ENCODE measurements at regions not wholly inside any gene's neighbourhood (a gene's known extent, or its start where the extent isn't known, plus 50 kb on each side); places are given as distances from the start of the nearest gene placed in this dataset.
"Not testable (repeated sequence)": the region's sequence is repeated elsewhere in the genome, so short reads cannot be mapped to it uniquely, and the experiment has no call there.

DNA sequence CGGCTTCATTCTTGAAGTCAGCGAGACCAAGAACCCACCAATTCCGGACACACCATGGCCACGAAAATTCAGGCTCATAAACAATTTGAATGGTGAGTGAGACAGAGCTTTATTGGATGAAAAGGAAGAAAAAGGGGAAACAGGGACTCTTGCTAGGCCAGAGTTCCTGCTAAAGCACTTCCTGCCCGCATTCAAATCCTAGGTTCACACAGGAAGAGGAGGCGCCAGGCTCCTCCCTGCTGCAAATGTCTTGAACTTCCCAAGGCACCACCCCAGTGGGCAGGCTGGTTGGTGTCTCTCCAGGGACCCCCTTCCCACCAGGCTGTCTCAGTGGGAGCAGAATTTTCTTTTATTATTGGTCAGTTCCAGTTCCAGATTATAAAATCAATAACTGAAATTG, 121.2 kb downstream of the FSCB start:
- no peak for DNase-seq (ENCODE audit: low spot score)

DNA sequence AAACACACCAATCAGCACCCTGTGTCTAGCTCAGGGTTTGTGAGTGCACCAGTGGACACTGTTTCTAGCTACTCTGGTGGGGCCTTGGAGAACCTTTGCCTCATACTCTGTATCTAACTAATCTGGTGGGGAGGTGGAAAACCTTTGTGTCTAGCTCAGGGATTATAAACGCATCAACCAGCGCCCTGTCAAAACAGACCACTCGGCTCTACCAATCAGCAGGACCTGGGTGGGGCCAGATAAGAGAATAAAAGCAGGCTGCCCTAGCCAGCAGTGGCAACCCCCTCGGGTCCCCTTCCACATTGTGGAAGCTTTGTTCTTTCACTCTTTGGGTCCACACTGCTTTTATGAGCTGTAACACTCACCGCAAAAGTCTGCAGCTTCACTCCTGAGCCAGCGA, 121.8 kb downstream of the FSCB start:
- not testable (repeated sequence) for DNase-seq (ENCODE audit: low spot score)

DNA sequence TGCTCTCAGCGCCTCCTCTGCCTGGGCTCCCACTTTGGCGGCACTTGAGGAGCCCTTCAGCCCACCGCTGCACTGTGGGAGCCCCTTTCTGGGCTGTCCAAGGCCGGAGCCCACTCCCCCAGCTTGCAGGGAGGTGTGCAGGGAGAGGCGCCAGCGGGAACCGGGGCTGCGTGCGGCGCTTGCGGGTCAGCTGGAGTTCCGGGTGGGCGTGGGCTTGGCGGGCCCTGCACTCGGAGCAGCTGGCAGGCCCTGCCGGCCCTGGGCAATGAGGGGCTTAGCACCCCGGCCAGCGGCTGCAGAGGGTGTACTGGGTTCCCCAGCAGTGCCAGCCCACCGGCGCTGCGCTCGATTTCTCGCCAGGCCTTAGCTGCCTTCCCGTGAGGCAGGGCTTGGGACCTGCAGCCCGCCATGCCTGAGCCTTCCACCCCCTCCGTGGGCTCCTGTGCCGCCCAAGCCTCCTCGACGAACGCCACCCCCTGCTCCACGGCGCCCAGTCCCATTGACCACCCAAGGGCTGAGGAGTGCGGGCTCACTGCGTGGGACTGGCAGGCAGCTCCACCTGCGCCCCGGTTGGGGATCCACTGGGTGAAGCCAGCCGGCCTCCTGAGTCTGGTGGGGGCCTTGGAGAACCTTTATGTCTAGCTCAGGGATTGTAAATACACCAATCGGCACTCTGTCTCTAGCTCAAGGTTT, 122.3 kb downstream of the FSCB start:
- not testable (repeated sequence) for DNase-seq (ENCODE audit: low spot score)

DNA sequence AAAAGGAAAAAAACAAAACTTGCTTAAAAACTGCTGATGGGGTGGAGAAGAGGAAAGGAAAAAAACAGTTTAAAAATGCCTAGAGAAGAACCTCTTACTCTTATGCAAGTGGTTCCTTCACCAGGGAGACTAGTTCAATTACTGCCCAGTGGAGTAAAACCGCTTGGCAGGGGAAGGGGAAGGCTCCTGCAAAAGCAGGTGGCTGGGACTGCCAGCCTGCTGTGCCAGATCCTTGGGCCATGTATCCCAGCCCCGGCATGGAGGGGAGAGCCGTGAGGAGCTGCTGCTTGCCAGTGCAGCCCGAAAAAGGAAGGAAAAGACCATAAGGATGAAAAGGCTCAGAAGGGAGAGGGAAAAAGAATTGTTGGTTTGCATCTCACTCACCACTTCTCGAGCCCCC, 123.0 kb downstream of the FSCB start:
- DNase-seq (ENCODE audit: low spot score) = no peak

DNA sequence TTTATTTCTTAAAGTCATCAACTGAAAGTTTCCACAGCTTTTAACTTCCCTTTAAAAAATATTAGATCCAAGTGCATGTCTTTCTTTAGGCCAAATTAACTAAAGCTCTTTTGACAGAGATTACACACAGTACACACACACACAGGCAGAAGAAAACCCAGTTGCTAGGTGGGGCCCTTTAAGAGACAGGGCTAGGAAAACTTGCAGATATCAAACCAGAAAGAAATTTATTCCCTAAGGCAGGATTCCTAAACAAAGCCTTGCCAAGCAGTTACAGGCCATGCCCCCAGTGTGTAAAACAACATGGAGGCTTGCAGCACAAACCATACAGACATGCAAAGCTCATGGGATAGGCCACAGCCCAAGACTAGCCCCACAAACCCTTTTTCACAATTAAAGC, 123.4 kb downstream of the FSCB start:
- no peak for DNase-seq (ENCODE audit: low spot score)

DNA sequence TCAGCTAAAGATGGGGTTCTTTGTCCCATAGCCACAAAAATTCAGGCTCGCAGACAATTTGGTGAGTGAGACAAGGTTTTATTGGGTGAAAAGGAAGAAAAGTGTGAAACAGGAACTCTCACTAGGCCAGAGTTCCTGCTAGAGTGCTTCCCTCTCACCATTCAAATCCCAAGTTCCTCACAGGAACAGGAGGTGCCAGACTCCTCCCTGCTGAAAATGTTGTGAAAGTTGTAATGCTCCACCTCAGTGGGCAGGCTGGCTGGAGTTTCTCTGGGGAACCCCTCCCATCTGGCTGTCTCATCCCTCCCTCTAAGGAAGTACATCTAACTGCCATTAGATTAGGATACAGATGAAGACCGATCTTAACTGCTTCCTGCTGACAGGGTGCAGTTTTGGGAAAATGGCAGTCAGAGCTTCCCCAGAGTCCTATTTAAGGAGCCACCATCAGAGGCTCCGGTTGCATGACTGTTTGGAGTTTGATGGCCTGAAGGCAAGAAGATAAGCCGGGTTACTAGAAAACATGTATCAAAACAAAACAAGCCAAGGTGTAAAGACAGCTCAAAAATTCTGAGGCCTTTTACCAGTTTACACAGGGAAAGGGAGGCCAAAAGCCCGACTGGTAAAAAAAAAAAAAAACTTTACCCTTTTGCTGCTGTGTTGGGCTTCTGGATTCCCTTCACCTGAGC, 127.6 kb downstream of the FSCB start:
- DNase-seq (ENCODE audit: low spot score) = no peak

DNA sequence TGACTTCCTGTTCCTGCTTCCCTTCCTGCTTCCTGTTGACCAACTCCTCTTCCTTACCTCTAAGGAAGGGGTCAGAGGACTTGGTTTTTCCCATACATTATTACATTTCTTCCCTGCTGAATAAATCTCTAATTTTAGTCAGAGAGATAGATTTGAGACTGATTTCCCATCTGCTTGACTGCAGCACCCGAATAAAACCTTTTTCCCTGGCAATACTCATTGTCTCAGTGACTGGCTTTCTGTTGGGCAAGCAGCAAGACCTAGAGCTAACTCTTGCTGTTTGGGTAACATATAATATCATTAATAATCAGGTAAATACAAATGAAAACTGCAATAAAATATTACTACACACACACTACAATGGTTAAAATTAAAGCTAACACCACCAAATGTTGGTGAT, 132.2 kb downstream of the FSCB start:
- DNase-seq (ENCODE audit: low spot score) = no peak

DNA sequence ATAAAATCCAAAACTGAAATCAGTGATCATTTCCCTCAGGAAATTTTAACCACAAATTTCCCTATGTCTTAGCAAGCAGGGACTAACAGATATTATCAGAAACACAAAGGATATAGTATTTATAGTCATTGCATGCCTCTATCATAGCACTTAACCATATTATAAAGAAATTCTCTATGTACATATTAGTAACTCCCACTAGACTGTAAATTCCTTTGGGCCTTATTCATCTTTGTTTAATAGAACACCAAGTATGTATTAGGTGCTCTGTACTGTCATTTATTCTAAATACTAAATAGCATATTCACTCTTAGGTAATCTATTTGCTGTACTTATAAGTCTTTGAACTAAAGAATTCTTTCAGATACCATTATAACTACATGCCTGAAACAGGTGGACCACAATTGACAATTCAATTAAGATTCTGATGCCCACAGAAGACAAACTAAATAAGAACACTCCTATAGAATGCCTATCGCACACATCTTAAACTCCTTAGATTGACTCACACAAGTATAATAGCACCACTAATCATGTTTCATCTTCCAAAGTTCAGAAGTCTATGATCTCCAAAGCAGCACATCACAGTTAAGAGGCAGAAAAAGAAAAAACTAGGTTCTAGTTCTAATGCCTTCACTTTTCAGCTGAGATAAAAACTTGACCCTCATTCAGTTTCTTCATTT, 134.1 kb downstream of the FSCB start:
- peak; percentile 25 for DNase-seq (ENCODE audit: low spot score)

DNA sequence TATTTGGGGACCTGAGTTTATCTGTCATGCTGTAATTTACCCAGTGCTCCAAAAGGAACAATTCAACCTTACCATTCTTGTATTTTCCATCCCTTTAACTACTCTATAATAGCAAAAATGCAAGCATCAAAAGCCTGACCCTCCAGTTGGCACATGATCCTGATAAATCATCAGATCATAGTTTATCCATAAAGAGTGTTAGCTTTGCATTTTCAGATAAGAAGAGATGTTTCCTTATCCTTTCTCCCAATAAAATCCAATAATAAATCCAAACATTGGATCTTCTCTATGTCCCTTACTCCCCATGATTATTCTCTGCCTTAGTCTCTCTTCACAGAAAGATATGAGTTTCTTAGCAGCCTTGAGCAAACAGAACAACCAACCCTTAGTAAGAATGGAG, 134.9 kb downstream of the FSCB start:
- no peak for DNase-seq (ENCODE audit: low spot score)

DNA sequence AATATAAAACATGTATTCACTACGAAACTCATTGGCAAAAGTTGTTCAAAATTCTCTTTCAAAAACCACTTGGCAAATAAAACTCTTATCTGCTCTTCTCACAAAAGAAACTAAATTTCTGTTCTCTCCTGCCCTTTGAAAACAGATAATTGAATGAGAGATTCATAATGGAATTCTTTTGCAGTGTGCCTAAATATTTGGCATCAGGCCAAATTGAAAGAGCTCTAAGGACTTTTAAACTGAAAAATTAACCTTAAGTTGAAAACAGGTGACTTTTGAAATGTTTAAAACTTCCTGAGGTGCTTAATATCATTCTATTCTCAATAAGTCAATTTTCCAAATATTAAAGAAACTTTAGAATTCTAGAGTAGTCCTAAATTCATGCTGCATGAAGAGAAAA, 136.4 kb downstream of the FSCB start:
- DNase-seq (ENCODE audit: low spot score) = no peak

DNA sequence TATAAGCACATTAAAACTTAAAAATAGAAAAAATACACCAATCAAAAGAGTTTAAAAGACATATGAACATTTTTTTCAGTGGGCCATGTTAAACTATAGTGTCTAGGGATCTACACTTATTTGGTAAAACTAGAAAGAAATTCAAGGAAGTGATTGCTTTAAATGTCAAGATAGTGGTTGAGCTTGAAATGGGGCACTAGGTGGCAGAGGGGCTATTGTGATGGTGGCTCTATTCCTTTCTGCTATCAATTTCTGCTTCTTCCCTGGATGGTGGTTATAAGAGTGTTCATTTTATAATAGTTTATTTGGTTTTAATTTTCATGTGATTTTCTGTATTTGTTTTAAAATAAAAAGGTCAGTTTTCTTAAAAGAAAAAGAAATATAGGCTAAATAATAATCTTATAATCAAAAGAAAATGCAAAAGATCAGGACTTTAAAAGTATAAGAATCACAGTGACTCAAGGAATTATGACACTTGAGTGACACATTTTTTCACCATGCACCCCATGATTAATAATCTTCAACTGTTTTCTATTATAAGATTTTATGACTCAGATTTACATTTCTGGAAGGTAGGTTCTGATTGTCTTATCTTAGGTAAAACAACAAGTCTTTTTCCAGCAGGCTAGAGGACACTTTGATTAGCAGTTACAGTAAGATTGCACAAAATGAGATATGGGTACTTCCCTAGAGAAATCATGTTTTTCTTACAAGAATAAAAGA, 137.5 kb downstream of the FSCB start:
- DNase-seq (ENCODE audit: low spot score) = no peak

DNA sequence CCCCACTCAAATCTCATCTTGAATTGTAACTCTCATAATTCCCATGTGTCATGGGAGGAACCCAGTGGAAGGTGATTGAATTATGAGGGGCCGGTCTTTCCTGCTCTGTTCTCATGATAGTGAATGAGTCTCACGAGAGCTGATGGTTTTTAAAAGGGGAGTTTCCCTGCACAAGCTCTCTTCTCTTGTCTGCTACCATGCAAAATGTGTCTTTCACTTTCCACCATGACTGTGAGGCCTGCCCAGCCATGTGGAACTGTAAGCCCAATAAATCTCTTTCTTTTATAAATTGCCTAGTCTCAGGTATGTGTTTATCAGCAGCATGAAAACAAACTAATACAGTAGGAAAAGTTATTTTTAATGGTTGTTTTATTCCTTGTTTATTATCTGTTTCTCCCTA, 146.0 kb downstream of the FSCB start:
- DNase-seq (ENCODE audit: low spot score) = no peak

DNA sequence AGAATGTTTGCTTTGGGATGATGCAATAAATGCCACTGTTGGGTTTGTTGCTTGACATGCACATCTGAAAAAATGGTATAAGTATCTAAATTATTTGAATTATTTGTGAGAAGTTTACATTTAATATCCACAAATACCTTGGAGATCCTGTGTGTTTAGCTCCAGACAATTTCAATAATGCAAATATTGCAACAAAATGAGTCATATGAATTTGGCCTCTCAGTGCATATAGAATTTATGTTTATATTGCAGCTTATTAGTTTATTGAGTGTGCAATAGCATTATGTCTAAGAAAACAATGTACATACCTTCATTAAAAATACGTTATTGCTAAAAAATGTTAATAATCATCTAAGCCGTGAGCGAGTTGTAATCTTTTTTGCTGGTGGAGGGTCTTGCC, 153.3 kb downstream of the FSCB start:
- DNase-seq (ENCODE audit: low spot score) = no peak

DNA sequence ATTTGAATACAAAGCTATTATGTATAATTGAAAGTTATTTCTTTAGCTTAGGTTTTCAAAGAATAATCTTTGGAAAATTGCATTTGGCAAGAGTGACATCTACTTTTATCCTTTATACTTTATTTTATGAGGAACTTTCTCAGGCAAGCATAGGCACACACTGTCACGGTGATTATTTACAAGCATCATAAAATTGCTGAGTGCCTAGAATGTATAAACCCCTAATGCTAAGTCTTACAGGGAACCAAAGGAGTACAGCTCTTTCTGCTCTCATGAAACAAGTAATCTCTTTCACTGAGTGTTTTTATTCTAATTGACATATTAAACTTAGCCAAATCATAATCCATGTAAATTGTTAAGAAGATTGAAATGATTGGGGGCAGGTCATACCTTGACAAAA, 154.9 kb downstream of the FSCB start:
- DNase-seq (ENCODE audit: low spot score) = no peak

DNA sequence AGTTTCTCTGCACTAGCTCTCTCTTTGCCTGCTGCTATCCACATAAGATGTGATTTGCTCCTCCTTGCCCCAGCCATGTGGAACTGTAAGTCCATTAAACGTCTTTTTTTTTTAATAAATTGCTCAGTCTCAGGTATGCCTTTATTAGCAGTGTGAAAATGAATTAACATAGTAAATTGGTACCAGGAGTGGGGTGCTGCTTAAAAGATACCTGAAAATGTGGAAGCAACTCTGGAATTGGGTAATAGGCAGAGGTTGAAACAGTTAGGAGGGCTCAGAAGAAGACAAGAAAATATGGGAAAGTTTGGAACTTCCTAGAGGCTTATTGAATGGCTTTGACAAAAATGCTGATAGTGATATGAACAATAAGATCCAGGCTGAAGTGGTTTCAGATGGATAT, 159.8 kb downstream of the FSCB start:
- no peak for DNase-seq (ENCODE audit: low spot score)

DNA sequence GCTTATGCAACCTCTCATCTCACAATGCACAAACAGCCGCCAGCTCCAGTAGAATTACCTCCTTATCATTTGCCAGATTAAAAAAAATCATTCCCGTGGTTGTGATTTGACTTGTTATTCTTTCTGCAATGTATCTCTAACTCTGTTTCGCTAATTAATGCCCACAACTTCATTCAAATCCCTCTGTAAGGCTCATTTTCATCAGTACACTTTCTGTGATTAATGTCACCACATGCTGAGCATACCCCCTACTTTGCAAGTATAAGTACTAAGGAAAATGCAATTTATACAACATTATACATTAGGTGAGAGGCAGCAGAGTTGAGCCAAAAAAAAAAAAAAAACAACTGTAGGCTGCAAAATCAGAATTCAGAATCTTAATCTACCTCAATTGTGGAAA, 166.0 kb downstream of the FSCB start:
- DNase-seq (ENCODE audit: low spot score) = no peak

DNA sequence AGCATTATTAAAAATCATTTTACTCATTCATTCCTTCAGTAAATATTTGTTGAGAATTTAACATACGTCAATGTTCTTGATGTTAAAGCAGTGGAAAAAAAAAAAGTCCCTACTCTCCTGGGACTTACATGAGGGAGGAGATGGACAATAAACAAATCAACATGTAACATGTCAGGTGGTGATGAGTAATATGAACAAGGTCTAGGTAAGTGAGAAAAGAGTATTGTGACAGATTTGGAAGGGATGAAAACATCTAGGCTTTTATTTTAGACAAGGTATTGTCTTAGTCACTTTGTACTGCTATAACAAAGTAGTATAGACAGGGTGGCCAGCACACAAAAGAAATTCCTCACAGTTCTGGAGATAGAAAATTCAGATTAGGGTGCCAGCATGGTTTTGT, 167.2 kb downstream of the FSCB start:
- DNase-seq (ENCODE audit: low spot score) = no peak

DNA sequence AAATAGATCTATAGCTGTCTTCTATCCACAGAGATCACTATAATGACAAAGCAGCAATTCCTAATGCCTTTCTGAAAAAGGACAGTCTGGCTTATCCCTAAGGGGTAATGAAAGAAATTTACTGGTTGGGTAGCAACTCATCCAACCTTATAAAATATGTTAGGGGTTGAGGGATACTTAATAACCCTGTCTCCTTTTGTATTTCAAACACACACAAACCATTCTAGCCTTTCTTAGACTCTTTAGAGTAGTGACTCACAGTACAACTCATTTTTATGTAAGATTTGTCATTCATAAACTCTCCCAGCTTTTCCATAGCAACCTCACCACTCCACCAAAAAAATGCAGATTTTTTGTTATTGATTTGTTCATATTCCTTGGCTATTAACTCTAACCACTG, 167.9 kb downstream of the FSCB start:
- DNase-seq (ENCODE audit: low spot score) = peak; percentile 10

DNA sequence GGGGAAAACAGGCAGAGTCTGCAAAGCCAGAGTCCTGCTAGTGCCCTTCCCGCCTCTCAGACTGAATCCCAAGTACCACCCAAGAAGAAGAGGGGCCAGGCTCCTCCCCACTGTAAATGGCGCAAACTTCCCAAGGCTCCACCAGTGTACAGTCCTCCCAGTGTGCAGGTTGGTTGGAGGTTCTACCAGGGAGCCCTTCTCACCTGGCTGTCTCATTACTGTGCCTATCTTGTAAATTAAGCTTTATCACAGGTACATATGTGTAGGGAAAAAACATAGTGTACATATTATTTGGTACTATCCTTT, 189.7 kb downstream of the FSCB start:
- no peak for DNase-seq (ENCODE audit: low spot score)

DNA sequence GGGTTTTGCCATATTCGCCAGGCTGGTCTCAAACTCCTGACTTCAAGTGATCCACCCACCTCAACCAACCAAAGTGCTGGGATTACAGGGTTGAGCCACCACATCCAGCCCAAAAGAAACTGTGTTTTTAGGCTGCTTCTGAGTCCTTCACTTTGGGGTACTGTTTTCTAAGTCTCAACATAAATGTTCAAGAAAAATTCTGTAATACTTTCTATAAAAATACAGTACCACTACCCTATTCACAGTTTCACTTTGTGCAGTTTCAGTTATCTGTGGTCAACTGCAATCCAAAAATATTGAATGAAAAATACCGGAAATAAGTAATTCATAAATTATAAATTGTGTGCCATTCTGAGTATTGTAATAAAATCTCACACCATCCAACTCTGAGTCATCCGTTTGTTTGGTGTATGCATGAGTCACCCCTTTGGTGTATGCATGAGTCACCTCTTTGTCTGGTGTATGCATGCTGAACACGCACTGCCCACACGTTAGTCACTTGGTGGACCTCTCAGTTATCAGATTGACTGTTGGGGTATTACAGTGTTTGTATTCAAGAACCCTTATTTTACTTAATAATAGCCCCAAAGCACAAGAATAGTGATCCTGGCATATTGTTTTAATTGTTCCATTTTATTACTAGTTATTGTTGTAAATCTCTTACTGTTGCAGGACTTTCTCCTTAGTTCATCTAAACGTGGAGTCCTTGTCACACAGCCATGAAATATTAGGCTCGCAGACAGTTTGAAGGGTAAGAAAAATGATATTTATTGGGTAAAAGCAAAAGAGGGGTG, 190.2 kb downstream of the FSCB start:
- peak; percentile 96 for DNase-seq (ENCODE audit: low spot score)

DNA sequence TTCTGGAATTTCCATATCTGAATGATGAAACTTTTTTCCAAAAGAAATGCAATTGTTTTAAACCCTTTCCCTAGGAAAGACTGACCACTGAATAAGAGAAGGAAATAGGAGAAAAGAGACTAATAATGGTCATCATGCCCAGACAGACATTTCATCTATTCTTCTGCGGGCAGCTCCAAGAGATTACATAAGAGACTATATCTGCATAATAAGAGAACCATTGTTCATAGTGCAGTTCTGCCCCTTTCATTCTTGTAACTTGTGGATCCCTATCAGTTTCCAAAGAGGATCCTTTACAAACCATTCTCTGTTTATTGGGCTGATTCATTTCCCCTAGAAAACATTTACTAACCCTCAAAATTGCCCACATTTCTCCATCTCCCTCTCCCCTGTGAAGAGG, 197.8 kb downstream of the FSCB start:
- peak; percentile 73 for DNase-seq (ENCODE audit: low spot score)

DNA sequence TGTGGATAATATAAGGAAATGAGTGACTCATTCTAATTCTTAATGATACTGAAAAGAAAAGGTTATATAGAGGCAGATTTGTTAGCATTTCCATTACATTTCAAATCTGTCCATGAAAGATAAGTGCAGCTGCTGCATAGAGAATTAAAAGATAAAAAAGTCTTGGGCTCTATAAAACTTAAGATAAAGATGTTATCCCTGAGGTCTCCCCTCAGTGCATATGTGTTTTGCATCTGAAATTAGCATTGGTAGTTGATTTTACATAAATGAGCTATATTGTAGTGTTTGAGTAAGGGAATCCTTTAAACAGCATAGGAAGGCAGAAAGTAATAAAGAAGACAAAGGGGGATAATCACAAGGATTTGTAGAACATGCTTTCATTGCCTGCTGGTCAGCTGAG, 206.2 kb downstream of the FSCB start:
- DNase-seq (ENCODE audit: low spot score) = no peak
